IPS-NIHi7 (cell line): ENCODE measurements at regions not wholly inside any gene's neighbourhood (a gene's known extent, or its start where the extent isn't known, plus 50 kb on each side); places are given as distances from the start of the nearest gene placed in this dataset.

Experiments used
- DNase-seq: peaks from one replicate; pipeline ENCODE4 v3.0.0; 2012; ENCODE audit warnings: mixed read lengths; ENCODE audit errors: extremely low spot score

GRCh38 chr2:18651842-18652774, 62.7 kb upstream of the NT5C1B start:
- DNase-seq: no peak

GRCh38 chr2:18650221-18650620, 60.9 kb upstream of the NT5C1B start:
- no peak for DNase-seq

GRCh38 chr2:18649502-18650135, 60.2 kb upstream of the NT5C1B start:
- DNase-seq: no peak

GRCh38 chr2:18648161-18648560, 58.8 kb upstream of the NT5C1B start:
- no peak for DNase-seq

- no peak for DNase-seq
Measured at GRCh38 chr2:18647731-18648130, 58.4 kb upstream of the NT5C1B start.

- DNase-seq: no peak
Measured at GRCh38 chr2:18645315-18645714, 55.9 kb upstream of the NT5C1B start.

- DNase-seq: no peak
Measured at GRCh38 chr2:18644115-18644462, 54.7 kb upstream of the NT5C1B start.

GRCh38 chr2:18643326-18644114, 54.2 kb upstream of the NT5C1B start:
- no peak for DNase-seq

GRCh38 chr2:18641823-18642222, 52.5 kb upstream of the NT5C1B start:
- no peak for DNase-seq

- DNase-seq: no peak
Measured at GRCh38 chr2:18639756-18640453, 50.5 kb upstream of the NT5C1B start.
